Activated naive CD8-positive, alpha-beta T cell treated with anti-CD3 and anti-CD28 coated beads for 36 hours (primary cell): ENCODE measurements at regions not wholly inside any gene's neighbourhood (a gene's known extent, or its start where the extent isn't known, plus 50 kb on each side); places are given as distances from the start of the nearest gene placed in this dataset.

Experiments used
- DNase-seq: peaks from one replicate; pipeline ENCODE4 v3.0.0; 2021
- H3K27ac Mint-ChIP-seq: one replicate; pipeline ENCODE4 v1.8.0; 2022; ENCODE audit warnings: mild to moderate bottlenecking, moderate library complexity, mixed read lengths
- H3K27me3 Mint-ChIP-seq: one replicate; pipeline ENCODE4 v1.8.0; 2022; ENCODE audit warnings: mild to moderate bottlenecking, mixed read lengths
- H3K36me3 Mint-ChIP-seq: one replicate; pipeline ENCODE4 v1.8.0; 2021; ENCODE audit warnings: mild to moderate bottlenecking, mixed read lengths
- H3K4me1 Mint-ChIP-seq: one replicate; pipeline ENCODE4 v1.8.0; 2021; ENCODE audit warnings: mixed read lengths
- H3K4me3 Mint-ChIP-seq: one replicate; pipeline ENCODE4 v1.8.0; 2022; ENCODE audit warnings: mild to moderate bottlenecking, moderate library complexity, mixed read lengths
- H3K9me3 Mint-ChIP-seq: one replicate; pipeline ENCODE4 v1.8.0; 2022; ENCODE audit warnings: mixed read lengths

GRCh38 chr20:39789411-39789810 lies 827.3 kb downstream of the DHX35 start:
- no peak for DNase-seq
- Mint-ChIP-seq H3K36me3 (no peaks in the 10 kb centered on the region), H3K27me3 (peaks cover 3% of the 10 kb centered on the region), H3K4me1 (no peaks in the 10 kb centered on the region), H3K27ac (no peak overlapping the region), H3K4me3 (no peak overlapping the region), H3K9me3 (no peaks in the 10 kb centered on the region)

DNA sequence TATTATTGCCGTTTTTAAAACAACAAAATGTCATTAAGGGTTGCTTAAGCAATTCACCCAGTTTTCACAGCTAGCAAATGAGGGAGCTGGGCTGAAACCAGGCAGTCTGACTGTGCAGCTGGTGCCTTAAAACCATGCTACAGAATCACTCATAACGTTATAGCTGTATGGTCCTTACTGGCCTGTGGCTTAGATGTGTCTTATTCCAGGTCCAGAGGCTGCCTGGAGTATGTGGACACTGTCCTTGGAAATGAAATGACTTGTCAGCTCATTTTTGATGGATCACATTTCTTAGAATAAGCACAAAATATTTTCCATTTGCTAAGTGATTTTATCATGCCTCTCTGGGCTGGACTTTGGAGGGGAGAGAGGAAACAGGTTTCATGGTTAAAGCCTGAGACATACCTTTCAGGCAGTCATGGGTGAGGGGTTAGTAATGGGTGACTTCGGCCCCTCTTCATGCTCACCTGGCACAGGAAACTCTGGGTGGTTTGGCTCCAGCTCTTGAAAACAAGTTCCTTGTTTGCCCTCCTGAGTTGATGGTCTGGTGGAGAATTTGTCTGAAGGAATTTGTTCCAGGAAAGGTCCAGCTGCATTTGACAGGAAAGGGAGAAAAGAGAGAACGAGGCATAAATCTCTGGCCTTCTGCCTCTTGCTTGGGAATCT lies 823.2 kb downstream of the DHX35 start:
- no peak for DNase-seq
- H3K27ac Mint-ChIP-seq = no peak overlapping the region
- no peaks in the 10 kb centered on the region for H3K27me3 Mint-ChIP-seq
- no peaks in the 10 kb centered on the region for H3K4me1 Mint-ChIP-seq
- H3K36me3 Mint-ChIP-seq = no peaks in the 10 kb centered on the region
- H3K9me3 Mint-ChIP-seq = peaks cover 5% of the 10 kb centered on the region
- no peak overlapping the region for H3K4me3 Mint-ChIP-seq

DNA sequence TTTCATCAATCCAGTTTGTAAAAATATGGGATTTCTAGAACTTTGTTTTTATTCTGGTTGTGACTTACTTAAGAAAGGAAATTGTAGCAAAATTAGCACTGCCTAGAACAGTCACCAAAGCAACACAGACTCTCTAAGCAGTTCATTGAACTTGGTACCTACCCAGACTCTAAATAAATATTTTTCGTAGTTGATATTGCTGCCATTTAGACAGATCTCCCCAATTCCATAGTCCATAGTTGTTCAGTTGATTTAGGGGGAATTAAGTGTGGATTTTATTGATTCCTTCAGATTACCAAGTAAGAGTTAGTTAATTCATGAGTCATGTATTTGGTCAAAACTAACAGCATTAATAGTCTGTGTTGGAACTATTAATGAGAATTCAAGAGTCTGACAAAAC lies 822.5 kb downstream of the DHX35 start:
- H3K27ac Mint-ChIP-seq = no peak overlapping the region
- peaks cover 5% of the 10 kb centered on the region for H3K9me3 Mint-ChIP-seq
- H3K36me3 Mint-ChIP-seq = no peaks in the 10 kb centered on the region
- H3K27me3 Mint-ChIP-seq = no peaks in the 10 kb centered on the region
- H3K4me1 Mint-ChIP-seq = no peaks in the 10 kb centered on the region
- no peak overlapping the region for H3K4me3 Mint-ChIP-seq
- no peak for DNase-seq

GRCh38 chr20:39778847-39779604 lies 816.9 kb downstream of the DHX35 start:
- no peak overlapping the region for H3K4me3 Mint-ChIP-seq
- no peaks in the 10 kb centered on the region for H3K27me3 Mint-ChIP-seq
- H3K27ac Mint-ChIP-seq = no peak overlapping the region
- H3K4me1 Mint-ChIP-seq = no peaks in the 10 kb centered on the region
- no peak for DNase-seq
- H3K9me3 Mint-ChIP-seq = peaks cover 5% of the 10 kb centered on the region
- H3K36me3 Mint-ChIP-seq = no peaks in the 10 kb centered on the region

DNA sequence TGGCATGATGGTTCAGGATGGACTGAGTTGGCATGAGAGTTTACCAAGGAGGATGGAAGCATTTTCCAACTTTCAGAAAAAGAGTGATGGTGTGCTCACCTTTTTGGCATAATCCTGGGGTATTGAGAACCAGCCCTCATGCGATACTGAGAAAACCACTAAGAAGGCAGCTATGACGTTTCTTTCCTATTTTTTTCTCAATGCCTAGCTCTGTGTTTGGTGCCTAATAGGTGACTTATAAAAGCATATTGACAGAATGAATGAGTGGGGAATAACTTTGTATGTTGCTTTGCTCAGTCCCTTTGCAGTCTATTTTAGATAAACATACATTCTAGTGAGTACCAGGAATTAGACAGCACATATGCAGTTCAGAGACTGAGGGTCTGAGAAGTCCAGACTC lies 816.3 kb downstream of the DHX35 start:
- Mint-ChIP-seq H3K36me3 (no peaks in the 10 kb centered on the region), H3K27me3 (no peaks in the 10 kb centered on the region), H3K27ac (no peak overlapping the region), H3K9me3 (peaks cover 5% of the 10 kb centered on the region), H3K4me1 (no peaks in the 10 kb centered on the region), H3K4me3 (no peak overlapping the region)
- no peak for DNase-seq

DNA sequence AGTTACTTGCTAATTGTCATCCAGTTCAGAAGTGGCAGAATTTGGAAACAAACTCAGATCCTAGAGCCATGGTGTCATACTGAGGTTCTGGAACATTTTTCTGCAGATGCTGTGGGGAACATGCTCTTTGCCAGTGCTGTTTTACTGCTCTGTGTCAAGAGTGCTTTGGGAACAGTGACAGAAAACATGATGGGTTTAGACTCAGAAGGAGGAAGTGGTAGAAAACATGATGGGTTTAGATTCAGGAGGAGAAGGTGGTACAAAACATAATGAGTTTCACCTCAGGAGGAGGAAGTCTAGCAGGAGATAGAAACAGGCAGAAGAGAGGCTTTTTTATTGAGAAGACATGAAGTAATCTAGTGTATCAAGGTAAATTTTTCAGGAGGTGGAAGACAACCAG lies 815.5 kb downstream of the DHX35 start:
- H3K27ac Mint-ChIP-seq = no peak overlapping the region
- H3K9me3 Mint-ChIP-seq = peaks cover 4% of the 10 kb centered on the region
- no peaks in the 10 kb centered on the region for H3K4me1 Mint-ChIP-seq
- no peak overlapping the region for H3K4me3 Mint-ChIP-seq
- no peaks in the 10 kb centered on the region for H3K36me3 Mint-ChIP-seq
- DNase-seq = no peak
- no peaks in the 10 kb centered on the region for H3K27me3 Mint-ChIP-seq

DNA sequence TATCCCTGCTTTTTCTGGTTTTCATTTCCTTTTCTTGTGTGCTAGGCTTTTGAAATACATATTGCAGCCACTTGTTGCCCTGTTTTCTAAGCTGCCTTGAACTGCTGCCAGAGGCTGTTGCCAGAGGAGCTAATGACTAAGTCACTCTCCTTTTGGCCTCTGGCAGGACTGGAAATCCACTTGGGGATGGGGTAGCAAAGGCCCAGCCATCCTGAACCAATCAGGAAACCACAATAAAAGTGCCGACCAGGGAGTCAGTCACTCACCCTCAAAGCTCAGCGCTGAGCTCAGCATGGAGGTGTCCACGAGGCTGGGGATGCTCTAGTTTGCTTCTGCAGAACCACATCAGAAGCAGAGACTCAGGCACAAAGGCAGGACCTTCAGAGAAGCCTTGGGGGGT lies 813.0 kb downstream of the DHX35 start:
- Mint-ChIP-seq H3K27me3 (no peaks in the 10 kb centered on the region), H3K36me3 (no peaks in the 10 kb centered on the region), H3K9me3 (peaks cover 4% of the 10 kb centered on the region), H3K4me1 (no peaks in the 10 kb centered on the region), H3K4me3 (no peak overlapping the region), H3K27ac (no peak overlapping the region)
- no peak for DNase-seq

DNA sequence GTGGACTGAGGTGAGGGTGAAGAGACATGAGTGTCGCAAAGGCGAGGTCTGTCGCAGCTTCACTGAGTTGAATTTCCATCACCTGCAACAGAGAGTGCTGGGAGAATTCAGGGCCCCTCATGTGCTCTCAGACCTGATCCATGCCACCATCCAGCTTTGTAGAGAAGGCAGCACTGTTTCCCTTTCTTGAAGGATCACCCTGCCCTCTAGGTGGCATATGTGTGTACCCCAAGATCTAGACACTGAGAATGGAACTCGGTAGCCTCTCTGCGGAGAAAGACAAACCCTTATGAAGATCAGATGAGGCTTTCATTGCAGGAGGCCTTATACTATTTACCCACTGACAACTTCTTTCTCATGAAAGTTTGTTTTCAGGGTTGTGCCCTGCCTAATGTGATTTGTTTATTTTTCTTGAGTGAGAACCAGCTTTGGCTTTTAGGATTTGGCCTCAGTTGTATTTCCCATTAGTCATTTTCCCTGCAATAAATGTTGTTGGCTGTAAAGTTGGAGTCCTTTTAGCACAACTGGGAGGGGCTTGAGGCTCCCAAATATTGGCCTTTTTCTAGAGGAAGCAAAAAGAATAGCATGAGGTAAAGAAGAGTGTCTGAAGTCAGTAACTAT lies 811.3 kb downstream of the DHX35 start:
- Mint-ChIP-seq H3K27me3 (no peaks in the 10 kb centered on the region), H3K9me3 (peaks cover 4% of the 10 kb centered on the region), H3K36me3 (no peaks in the 10 kb centered on the region), H3K4me3 (no peak overlapping the region), H3K4me1 (no peaks in the 10 kb centered on the region), H3K27ac (no peak overlapping the region)
- no peak for DNase-seq

DNA sequence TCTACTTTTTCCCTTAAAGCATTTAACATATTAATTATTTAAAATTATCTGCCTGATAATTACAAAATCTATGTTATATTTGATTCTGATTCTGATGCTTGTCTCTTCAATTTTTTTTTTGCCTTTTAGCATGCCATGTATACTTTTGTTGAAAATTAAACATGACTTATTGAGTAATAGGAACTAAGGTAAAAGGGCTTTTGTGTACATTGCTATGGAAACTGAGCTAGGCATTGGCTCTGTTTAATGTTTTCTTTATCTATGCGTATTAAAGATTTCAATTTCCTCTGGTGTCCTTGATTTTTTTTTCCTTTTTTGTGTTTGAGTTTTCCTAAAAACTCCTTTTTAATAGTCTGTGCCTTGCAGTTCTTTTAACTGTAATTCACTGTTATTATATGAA lies 805.2 kb downstream of the DHX35 start:
- H3K4me3 Mint-ChIP-seq = no peak overlapping the region
- no peak for DNase-seq

DNA sequence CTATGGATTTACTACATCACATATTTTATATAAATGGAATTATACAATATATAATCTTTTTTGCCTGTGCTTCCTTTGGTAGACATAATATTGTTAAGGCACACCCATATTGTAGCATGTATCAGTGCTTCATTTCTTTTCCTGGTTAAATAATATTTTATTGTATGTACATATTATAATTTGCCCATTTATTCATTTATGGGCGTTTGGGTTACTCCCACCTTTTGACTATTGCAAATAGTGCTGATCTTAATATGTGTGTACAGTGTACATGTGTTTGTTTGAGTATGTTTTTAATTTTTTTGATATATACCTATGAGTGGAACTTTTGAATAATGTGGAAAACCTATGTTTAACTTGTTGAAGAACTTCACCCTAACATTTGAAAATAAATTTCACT lies 804.2 kb downstream of the DHX35 start:
- Mint-ChIP-seq H3K27me3 (no peaks in the 10 kb centered on the region), H3K4me3 (no peak overlapping the region), H3K4me1 (no peaks in the 10 kb centered on the region), H3K36me3 (no peaks in the 10 kb centered on the region), H3K9me3 (peaks cover 8% of the 10 kb centered on the region), H3K27ac (no peak overlapping the region)
- DNase-seq = no peak

More for the DNA sequence above, 805.2 kb downstream of the DHX35 start:
- peaks cover 8% of the 10 kb centered on the region for H3K9me3 Mint-ChIP-seq
- no peaks in the 10 kb centered on the region for H3K27me3 Mint-ChIP-seq
- H3K4me1 Mint-ChIP-seq = no peaks in the 10 kb centered on the region
- no peak overlapping the region for H3K27ac Mint-ChIP-seq
- H3K36me3 Mint-ChIP-seq = no peaks in the 10 kb centered on the region

- H3K27me3 Mint-ChIP-seq = peaks cover 6% of the 10 kb centered on the region
- peaks cover 3% of the 10 kb centered on the region for H3K9me3 Mint-ChIP-seq
- no peaks in the 10 kb centered on the region for H3K4me1 Mint-ChIP-seq
- H3K36me3 Mint-ChIP-seq = no peaks in the 10 kb centered on the region
- H3K27ac Mint-ChIP-seq = no peak overlapping the region
- H3K4me3 Mint-ChIP-seq = no peak overlapping the region
- DNase-seq = no peak
Observed at GRCh38 chr20:39762716-39763115, 800.6 kb downstream of the DHX35 start.

- peaks cover 6% of the 10 kb centered on the region for H3K27me3 Mint-ChIP-seq
Observed at GRCh38 chr20:39758876-39759275, 796.7 kb downstream of the DHX35 start.

DNA sequence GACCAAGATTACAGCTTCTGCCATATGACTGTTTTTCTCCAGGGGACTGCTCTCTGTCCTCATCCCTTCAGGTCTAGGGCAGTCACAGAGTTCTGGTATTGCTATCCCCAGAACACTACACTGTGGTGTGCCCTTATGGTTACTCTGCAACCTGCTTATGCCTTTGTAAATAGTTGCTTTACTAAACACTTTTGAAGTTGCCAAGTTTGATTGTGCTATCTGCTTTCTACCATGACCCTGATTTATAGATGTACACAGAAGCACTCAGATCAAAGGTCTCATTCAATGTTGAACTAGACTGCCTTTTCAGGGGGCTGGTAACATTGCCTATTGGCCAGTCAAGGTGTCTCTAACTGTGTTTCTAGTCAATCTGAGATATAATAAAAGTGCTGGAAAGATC lies 794.7 kb downstream of the DHX35 start:
- no peak overlapping the region for H3K4me3 Mint-ChIP-seq

More at GRCh38 chr20:39758876-39759275, 796.7 kb downstream of the DHX35 start:
- Mint-ChIP-seq H3K27ac (no peak overlapping the region), H3K9me3 (no peaks in the 10 kb centered on the region), H3K36me3 (no peaks in the 10 kb centered on the region), H3K4me1 (no peaks in the 10 kb centered on the region), H3K4me3 (no peak overlapping the region)
- DNase-seq = no peak

DNA sequence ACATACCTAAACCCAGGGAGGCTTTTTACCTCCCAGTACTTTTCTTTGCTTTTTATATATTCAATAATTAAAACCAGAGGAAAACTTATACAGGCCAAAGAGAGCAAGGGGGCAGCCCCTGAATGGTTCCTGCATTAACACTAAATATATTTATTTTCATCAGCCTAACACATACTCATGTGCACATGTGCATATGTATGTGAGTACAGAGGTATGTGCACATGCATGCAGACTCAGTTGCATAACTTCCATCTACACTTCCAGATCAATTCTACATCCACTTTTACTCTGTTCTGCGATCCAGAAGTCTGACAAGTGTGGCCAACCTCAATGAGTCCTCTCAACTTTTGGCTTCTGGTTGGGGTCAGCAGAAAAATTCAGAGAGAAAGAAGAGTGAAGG lies 794.2 kb downstream of the DHX35 start:
- DNase-seq = no peak
- H3K4me1 Mint-ChIP-seq = no peaks in the 10 kb centered on the region

More for the DNA sequence above, 794.7 kb downstream of the DHX35 start:
- DNase-seq = no peak
- H3K4me1 Mint-ChIP-seq = no peaks in the 10 kb centered on the region
- no peak overlapping the region for H3K27ac Mint-ChIP-seq
- H3K36me3 Mint-ChIP-seq = no peaks in the 10 kb centered on the region
- no peaks in the 10 kb centered on the region for H3K9me3 Mint-ChIP-seq
- H3K27me3 Mint-ChIP-seq = peaks cover 6% of the 10 kb centered on the region

GRCh38 chr20:39752262-39752876 lies 790.2 kb downstream of the DHX35 start:
- Mint-ChIP-seq H3K4me3 (no peak overlapping the region), H3K9me3 (peaks cover 15% of the 10 kb centered on the region), H3K4me1 (no peaks in the 10 kb centered on the region), H3K36me3 (peaks cover 4% of the 10 kb centered on the region), H3K27me3 (no peaks in the 10 kb centered on the region), H3K27ac (no peak overlapping the region)
- no peak for DNase-seq

More for the DNA sequence above, 794.2 kb downstream of the DHX35 start:
- Mint-ChIP-seq H3K36me3 (peaks cover 3% of the 10 kb centered on the region), H3K4me3 (no peak overlapping the region), H3K27ac (no peak overlapping the region), H3K27me3 (peaks cover 6% of the 10 kb centered on the region), H3K9me3 (peaks cover 3% of the 10 kb centered on the region)
